ENCODE measurements at regions not wholly inside any gene's neighbourhood (a gene's known extent, or its start where the extent isn't known, plus 50 kb on each side); places are given as distances from the start of the nearest gene placed in this dataset.
"Not testable (repeated sequence)": the region's sequence is repeated elsewhere in the genome, so short reads cannot be mapped to it uniquely, and the experiment has no call there.

GRCh38 chr7:73244782-73245311 lies 63.8 kb downstream of the NSUN5 start:
- H3K27me3 ChIP-seq; H3K9me3 ChIP-seq; H3K4me1 ChIP-seq; H3K36me3 ChIP-seq; DNase-seq; H3K4me3 ChIP-seq (ENCODE audit: low read depth, low read length): not testable (repeated sequence)

GRCh38 chr7:73234994-73235717 lies 73.5 kb downstream of the NSUN5 start:
- DNase-seq = peak; percentile 94
- not testable (repeated sequence) for H3K9me3 ChIP-seq, H3K27me3 ChIP-seq, H3K36me3 ChIP-seq, H3K4me1 ChIP-seq
- H3K4me3 ChIP-seq (ENCODE audit: low read depth, low read length) = 0 out of 2 replicates have a peak overlapping the region, but pooled peaks have one; percentile 23

- H3K4me1 ChIP-seq, H3K36me3 ChIP-seq: not testable (repeated sequence)
Measured at GRCh38 chr7:73225745-73226144, 82.9 kb downstream of the NSUN5 start.

DNA sequence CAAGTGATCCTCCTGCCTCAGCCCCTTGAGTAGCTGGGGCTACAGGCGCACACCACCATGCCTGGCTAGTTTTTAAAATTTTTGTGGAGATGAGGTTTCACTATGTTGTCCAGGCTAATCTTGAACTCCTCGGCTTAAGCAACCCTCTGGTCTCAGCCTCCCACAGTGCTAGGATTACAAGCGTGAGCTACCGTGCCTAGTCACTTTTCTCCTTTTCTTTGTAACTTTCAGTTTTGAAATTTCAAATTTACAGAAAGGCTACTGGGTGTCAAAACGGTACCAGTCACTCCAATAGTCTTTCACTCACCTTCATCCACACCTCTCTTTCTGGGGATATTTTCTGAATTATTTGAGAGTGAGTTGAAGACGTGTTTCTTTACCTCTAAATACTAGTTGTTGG lies 86.9 kb downstream of the NSUN5 start:
- not testable (repeated sequence) for H3K4me1 ChIP-seq; H3K27me3 ChIP-seq; H3K4me3 ChIP-seq (ENCODE audit: low read depth, low read length); H3K36me3 ChIP-seq; DNase-seq; H3K9me3 ChIP-seq

More at GRCh38 chr7:73225745-73226144, 82.9 kb downstream of the NSUN5 start:
- not testable (repeated sequence) for DNase-seq; H3K4me3 ChIP-seq (ENCODE audit: low read depth, low read length); H3K27me3 ChIP-seq; H3K9me3 ChIP-seq

- not testable (repeated sequence) for H3K4me3 ChIP-seq (ENCODE audit: low read depth, low read length); H3K4me1 ChIP-seq; DNase-seq; H3K36me3 ChIP-seq; H3K9me3 ChIP-seq; H3K27me3 ChIP-seq
Measured at GRCh38 chr7:73220766-73221370, 87.8 kb downstream of the NSUN5 start.

DNA sequence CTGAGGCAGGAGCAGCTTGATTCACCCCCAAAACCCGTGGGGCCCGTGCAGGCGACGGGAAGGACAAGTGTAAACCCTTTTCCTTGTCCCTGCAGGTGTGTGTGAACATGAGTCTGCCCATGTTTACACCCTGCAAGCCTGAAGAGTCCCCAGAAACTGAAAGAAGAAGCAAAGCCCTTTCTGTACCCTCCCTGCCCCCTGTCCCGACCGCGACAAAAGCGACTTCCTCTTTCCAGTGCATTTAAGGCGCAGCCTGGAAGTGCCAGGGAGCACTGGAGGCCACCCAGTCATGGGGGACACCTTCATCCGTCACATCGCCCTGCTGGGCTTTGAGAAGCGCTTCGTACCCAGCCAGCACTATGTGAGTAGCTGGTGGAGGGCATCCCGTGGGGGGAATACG lies 88.3 kb downstream of the NSUN5 start:
- not testable (repeated sequence) for H3K4me3 ChIP-seq (ENCODE audit: low read depth, low read length); H3K27me3 ChIP-seq; H3K9me3 ChIP-seq; H3K4me1 ChIP-seq; DNase-seq; H3K36me3 ChIP-seq

- DNase-seq; H3K36me3 ChIP-seq; H3K27me3 ChIP-seq; H3K4me3 ChIP-seq (ENCODE audit: low read depth, low read length); H3K4me1 ChIP-seq; H3K9me3 ChIP-seq: not testable (repeated sequence)
Measured at GRCh38 chr7:73218802-73219201, 89.8 kb downstream of the NSUN5 start.

DNA sequence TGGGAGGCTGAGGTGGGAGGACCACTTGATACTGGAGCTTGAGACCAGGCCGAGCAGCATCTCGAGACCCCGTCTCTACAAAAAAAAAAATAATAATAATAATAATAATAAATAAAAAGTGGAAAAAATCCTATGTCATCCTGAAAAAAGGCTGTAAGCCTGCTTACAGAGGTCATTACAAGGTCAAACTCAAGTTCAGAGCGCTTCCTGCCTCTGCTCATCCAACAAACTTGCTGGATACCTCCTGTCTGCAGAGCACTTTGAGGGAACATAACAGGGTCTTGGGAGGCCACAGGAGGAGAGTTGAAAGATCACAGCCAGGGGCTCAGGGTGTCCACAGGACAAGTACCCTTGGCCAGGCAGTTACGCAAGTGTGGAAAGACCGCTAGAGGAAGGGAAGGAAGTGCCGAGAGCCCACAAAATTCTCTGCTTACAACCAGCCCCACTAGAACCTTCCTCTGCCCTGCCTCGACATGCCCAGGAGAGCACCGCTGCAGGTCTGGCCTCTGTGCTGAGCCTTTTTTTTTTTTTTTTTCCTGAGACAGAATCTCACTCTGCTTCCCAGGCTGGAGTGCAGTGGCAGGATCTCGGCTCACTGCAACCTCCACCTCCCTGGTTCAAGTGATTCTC lies 92.5 kb downstream of the NSUN5 start:
- H3K4me1 ChIP-seq; H3K9me3 ChIP-seq; H3K36me3 ChIP-seq; H3K27me3 ChIP-seq; H3K4me3 ChIP-seq (ENCODE audit: low read depth, low read length); DNase-seq: not testable (repeated sequence)

GRCh38 chr7:73215232-73215631 lies 93.4 kb downstream of the NSUN5 start:
- not testable (repeated sequence) for H3K9me3 ChIP-seq

DNA sequence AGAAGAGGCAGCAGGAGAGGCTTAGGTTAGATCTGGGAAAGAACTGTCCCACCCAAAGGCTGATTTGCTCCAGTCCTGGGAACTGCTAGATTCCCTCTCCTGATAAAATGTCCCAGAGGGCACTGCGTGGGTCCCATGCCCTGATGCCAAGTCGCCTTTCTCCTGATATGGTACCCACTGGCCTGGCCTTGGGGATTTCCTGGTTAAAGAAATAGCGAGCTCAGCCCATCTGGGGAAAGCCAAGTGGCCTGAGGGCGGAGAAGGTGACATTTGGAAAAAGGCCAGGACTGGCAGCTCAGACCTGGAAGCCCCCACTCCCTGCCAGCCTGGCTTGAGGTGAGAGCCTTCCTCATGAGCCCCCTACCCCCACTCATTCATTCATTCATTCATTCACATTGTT lies 94.2 kb downstream of the NSUN5 start:
- DNase-seq = peak; percentile 49
- H3K4me3 ChIP-seq (ENCODE audit: low read depth, low read length); H3K36me3 ChIP-seq; H3K27me3 ChIP-seq; H3K9me3 ChIP-seq; H3K4me1 ChIP-seq: not testable (repeated sequence)

More at GRCh38 chr7:73215232-73215631, 93.4 kb downstream of the NSUN5 start:
- H3K4me1 ChIP-seq; H3K27me3 ChIP-seq; DNase-seq; H3K4me3 ChIP-seq (ENCODE audit: low read depth, low read length); H3K36me3 ChIP-seq: not testable (repeated sequence)

- H3K36me3 ChIP-seq; H3K4me3 ChIP-seq (ENCODE audit: low read depth, low read length); H3K27me3 ChIP-seq; DNase-seq; H3K9me3 ChIP-seq; H3K4me1 ChIP-seq: not testable (repeated sequence)
Measured at GRCh38 chr7:73213076-73213475, 95.5 kb downstream of the NSUN5 start.

DNA sequence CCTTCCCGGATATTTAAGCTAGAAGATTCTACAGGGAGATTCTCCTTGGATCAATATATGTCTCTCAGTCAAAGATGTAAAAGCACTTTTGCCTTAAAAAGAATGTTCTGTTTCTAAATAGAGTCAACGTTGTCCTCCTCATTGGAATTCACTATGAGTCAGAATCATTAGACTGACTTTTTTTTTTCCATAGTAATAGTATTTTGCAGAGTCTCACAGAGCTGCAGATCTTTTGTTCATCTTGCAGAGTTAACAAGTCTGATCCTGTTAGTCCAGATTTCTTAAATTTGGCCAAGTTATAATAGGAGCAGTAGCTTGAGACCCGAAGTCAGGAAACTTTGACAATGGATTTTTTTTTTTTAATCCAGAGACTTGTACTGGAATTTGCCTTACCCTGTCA lies 103.0 kb downstream of the NSUN5 start:
- H3K27me3 ChIP-seq; H3K4me3 ChIP-seq (ENCODE audit: low read depth, low read length); DNase-seq; H3K9me3 ChIP-seq; H3K4me1 ChIP-seq; H3K36me3 ChIP-seq: not testable (repeated sequence)

DNA sequence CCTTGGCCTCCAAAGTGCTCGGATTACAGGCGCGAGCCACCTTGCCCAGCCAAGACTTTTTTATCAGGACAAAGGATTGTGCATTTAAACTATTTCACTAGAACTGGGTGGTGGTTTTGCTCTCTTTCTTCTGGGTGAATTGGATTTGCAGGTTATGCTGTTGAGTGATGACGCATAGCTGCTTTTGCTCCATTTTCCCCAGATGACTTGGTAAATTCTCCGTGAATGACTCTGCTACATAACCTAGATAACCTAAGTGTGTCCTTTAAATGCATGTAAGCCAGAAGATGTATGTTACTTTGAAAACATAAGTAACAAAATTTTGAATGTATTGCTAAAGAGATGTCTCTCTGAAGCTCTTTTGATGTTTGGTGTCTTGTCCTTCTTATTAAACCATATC lies 103.7 kb downstream of the NSUN5 start:
- H3K4me1 ChIP-seq; H3K4me3 ChIP-seq (ENCODE audit: low read depth, low read length); H3K36me3 ChIP-seq; H3K27me3 ChIP-seq; H3K9me3 ChIP-seq; DNase-seq: not testable (repeated sequence)

- H3K36me3 ChIP-seq; DNase-seq; H3K4me3 ChIP-seq (ENCODE audit: low read depth, low read length); H3K9me3 ChIP-seq; H3K27me3 ChIP-seq; H3K4me1 ChIP-seq: not testable (repeated sequence)
Measured at GRCh38 chr7:73203312-73203711, 105.3 kb downstream of the NSUN5 start.

GRCh38 chr7:73201264-73201663 lies 107.4 kb downstream of the NSUN5 start:
- H3K4me3 ChIP-seq (ENCODE audit: low read depth, low read length); H3K9me3 ChIP-seq; H3K27me3 ChIP-seq; DNase-seq; H3K36me3 ChIP-seq; H3K4me1 ChIP-seq: not testable (repeated sequence)

DNA sequence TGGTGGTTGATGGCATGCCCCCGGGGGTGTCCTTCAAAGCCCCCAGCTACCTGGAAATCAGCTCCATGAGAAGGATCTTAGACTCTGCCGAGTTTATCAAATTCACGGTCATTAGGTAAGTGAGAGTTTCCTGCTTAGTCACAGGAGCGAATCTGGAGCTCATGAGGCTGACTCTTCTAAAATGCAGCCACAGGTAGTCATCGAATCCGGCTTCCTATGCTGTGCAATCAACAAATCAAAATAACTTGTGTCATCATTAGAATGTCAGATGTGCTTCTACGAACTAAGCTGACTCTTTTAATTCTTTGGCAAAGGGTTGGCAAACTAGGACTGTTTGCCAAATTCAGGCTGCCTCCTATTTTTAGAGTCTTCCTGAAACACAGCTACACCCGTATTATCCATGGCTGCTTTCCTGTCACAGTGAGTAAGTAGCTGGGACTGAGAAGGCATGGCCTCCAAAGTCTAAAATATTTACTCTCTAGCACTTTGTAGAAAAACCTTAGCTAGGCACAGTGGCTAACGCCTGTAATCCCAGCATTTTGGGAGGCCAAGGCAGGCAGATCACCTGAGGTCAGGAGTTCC lies 108.0 kb downstream of the NSUN5 start:
- H3K4me3 ChIP-seq (ENCODE audit: low read depth, low read length); H3K9me3 ChIP-seq; H3K36me3 ChIP-seq; H3K4me1 ChIP-seq; H3K27me3 ChIP-seq; DNase-seq: not testable (repeated sequence)
